Activated naive CD8-positive, alpha-beta T cell treated with anti-CD3 and anti-CD28 coated beads, Interleukin-2, amount 10 ng/mL, durations not matched to agents 7 days and 5 days (primary cell): ENCODE measurements at regions not wholly inside any gene's neighbourhood (a gene's known extent, or its start where the extent isn't known, plus 50 kb on each side); places are given as distances from the start of the nearest gene placed in this dataset.

Experiments used
- ATAC-seq: fragments of 150-1000 bp; cut with Tn5 transposase; one replicate; pipeline ENCODE4 v1.10.0; 2021; ENCODE audit warnings: low read depth, moderate library complexity
- POLR2A ChIA-PET: fragments of 350-600 bp; sonication (Branson Sonifier 250); formaldehyde crosslinking; loops from one replicate; lab custom pipeline; 2021; ENCODE audit warnings: antibody characterized with exemption; lab: Charles Lee
- DNase-seq: peaks from one replicate; pipeline ENCODE4 v3.0.0; 2021
- H3K27ac Mint-ChIP-seq: one replicate; pipeline ENCODE4 v1.8.0; 2022; ENCODE audit warnings: mild to moderate bottlenecking, mixed read lengths
- H3K27me3 Mint-ChIP-seq: one replicate; pipeline ENCODE4 v1.8.0; 2022; ENCODE audit warnings: mild to moderate bottlenecking, moderate library complexity, mixed read lengths
- H3K36me3 Mint-ChIP-seq: one replicate; pipeline ENCODE4 v1.8.0; 2021; ENCODE audit warnings: mild to moderate bottlenecking, mixed read lengths
- H3K4me1 Mint-ChIP-seq: one replicate; pipeline ENCODE4 v1.8.0; 2021; ENCODE audit warnings: mixed read lengths
- H3K4me3 Mint-ChIP-seq: one replicate; pipeline ENCODE4 v1.8.0; 2022; ENCODE audit warnings: mild to moderate bottlenecking, moderate library complexity, mixed read lengths
- H3K9me3 Mint-ChIP-seq: one replicate; pipeline ENCODE4 v1.8.0; 2021; ENCODE audit warnings: mixed read lengths

DNA sequence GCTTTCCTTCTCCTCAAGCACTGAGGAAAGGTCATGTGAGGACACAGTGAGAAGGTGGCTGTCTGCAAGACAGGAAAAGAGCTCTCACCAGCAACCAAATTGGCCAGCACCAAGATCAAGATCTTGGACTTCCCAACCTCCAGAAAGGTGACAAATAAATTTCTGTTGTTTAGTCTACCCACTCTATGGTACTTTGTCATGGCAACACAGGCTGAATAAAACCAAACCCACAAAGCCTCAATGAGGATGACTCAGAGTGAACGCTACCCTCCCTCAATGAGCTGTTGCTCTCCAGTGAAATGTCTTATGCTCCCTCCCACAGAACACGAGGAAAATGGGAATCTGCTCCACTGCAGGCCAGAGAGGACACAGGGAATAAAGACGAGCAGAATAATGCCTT, 244.1 kb downstream of the RAB28 start:
- no peak overlapping the region for H3K27ac Mint-ChIP-seq
- H3K36me3 Mint-ChIP-seq, result no peaks in the 10 kb centered on the region
- H3K4me3 Mint-ChIP-seq, result no peak overlapping the region
- peaks cover 2% of the 10 kb centered on the region for H3K4me1 Mint-ChIP-seq
- no peaks in the 10 kb centered on the region for H3K27me3 Mint-ChIP-seq
- peaks cover 2% of the 10 kb centered on the region for H3K9me3 Mint-ChIP-seq
- POLR2A ChIA-PET, result no interaction called here
- ATAC-seq (no peak), DNase-seq (no peak)

DNA sequence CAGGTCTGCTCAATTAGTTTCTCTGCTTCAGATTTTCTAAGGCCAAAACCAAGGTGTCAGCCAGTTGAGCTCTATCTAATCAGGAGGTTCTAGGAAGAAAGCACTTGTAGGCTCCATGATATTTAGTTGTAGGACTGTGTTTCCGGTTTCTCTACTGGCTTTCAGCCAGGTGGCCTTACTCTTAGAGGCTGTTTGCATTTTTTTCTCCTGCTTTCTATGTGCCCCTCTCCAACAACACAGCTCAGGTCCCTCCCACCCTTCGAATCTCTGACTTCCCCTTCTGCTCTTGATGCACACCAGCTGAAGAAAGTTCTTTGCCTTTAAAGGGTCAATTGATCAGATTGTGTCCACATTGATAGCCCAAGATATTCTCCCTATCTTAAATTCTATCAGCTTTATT, 245.2 kb downstream of the RAB28 start:
- DNase-seq, result no peak
- Mint-ChIP-seq H3K27me3 (no peaks in the 10 kb centered on the region), H3K4me3 (no peak overlapping the region), H3K9me3 (peaks cover 2% of the 10 kb centered on the region), H3K36me3 (no peaks in the 10 kb centered on the region), H3K4me1 (peaks cover 2% of the 10 kb centered on the region), H3K27ac (no peak overlapping the region)
- ATAC-seq, result no peak
- POLR2A ChIA-PET, result no interaction called here

DNA sequence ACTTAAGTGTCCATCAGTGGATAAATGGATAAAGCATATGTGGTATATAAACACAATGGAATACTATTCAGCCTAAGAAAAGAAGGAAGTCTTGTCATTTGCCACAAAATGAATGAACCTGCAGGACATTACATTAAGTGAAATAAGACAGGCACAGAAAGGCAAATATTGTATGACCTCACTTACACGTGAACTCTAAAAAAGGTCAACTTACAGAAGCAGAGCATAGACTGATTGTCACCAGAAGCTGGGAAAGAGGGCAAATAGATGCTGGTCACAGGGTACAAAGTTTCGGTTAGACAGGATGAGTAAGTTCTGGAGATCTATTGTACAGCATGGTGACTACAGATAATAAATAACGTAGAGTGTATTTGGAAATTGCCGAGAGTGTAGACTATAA, 247.7 kb downstream of the RAB28 start:
- H3K36me3 Mint-ChIP-seq, result no peaks in the 10 kb centered on the region
- H3K9me3 Mint-ChIP-seq, result peaks cover 4% of the 10 kb centered on the region
- peaks cover 2% of the 10 kb centered on the region for H3K4me1 Mint-ChIP-seq
- DNase-seq (no peak), ATAC-seq (no peak)
- POLR2A ChIA-PET, result no interaction called here
- H3K27ac Mint-ChIP-seq, result no peak overlapping the region
- no peaks in the 10 kb centered on the region for H3K27me3 Mint-ChIP-seq
- H3K4me3 Mint-ChIP-seq, result no peak overlapping the region

DNA sequence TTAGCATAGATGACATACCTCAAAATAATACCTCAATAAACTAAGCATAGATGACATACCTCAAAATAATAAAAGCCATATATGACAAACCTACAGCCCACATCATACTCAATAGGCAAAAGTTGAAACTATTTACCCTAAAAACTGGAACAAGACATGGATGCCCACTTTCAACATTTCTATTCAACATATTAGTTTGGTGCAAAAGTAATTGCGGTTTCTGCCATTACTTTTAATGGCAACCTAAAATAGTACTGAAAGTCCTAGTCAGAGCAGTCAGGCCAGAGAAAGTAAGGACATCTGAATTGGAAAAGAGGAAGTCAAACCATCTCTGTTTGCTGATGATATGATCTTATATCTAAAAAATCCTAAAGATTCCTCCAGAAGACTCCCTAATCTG, 250.4 kb downstream of the RAB28 start:
- POLR2A ChIA-PET, result no interaction called here
- peaks cover 8% of the 10 kb centered on the region for H3K9me3 Mint-ChIP-seq
- no peak for ATAC-seq

DNA sequence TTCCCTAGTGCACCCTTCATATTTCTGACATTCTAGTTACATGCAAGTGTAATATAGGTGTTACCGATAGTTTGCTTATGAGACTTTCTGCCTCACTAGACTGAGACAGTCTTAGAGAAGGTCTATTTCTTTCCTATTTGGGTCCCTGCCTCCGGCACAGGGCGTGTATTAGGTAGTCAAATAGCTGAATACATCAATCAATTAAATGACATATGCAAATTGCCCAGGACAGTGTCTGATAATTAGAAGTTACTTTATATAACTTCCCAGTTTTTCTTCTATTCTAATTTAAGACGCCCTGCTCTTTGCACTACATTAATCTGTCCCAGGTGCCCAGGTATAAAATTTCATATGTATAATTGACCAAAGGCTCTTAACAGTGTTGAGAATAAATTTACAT, 264.2 kb downstream of the RAB28 start:
- no peak overlapping the region for H3K27ac Mint-ChIP-seq
- H3K9me3 Mint-ChIP-seq, result peaks cover 5% of the 10 kb centered on the region
- H3K36me3 Mint-ChIP-seq, result no peaks in the 10 kb centered on the region
- DNase-seq (no peak), ATAC-seq (no peak)
- H3K4me3 Mint-ChIP-seq, result no peak overlapping the region
- no peaks in the 10 kb centered on the region for H3K27me3 Mint-ChIP-seq
- POLR2A ChIA-PET, result no interaction called here
- no peaks in the 10 kb centered on the region for H3K4me1 Mint-ChIP-seq

More for the DNA sequence above, 250.4 kb downstream of the RAB28 start:
- no peaks in the 10 kb centered on the region for H3K4me1 Mint-ChIP-seq
- H3K27ac Mint-ChIP-seq, result no peak overlapping the region
- no peaks in the 10 kb centered on the region for H3K36me3 Mint-ChIP-seq
- no peaks in the 10 kb centered on the region for H3K27me3 Mint-ChIP-seq
- DNase-seq, result no peak
- no peak overlapping the region for H3K4me3 Mint-ChIP-seq

DNA sequence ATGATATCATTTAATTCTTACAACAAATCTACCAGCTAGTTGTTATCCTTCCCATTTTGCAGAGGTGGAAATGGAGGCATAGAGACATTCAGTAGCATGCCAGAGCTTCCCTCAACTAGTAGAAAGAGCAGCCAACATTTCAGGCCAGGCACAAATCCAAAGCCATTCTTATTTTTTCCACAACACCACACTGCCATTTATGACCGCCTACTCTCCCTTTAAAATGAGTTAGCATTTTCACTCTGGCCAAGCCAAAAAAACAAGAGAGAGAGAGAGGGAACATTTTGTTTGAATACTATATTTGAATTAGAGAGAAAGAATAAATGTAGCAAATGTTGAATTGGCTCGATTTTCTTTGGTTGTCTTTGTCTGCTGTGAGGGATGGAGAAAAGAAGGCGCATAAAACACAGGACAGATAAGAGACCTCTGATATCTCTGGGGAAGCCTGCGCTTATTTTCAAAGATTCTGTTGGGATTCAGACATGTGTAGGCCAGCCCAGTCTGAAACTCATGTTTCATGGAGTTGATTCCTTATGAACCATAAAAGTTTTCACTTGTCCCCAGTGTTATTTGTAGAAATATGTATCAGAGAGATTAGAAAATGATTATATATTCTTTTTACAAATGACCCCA, 265.7 kb downstream of the RAB28 start:
- ATAC-seq (no peak), DNase-seq (no peak)
- Mint-ChIP-seq H3K27me3 (no peaks in the 10 kb centered on the region), H3K4me1 (no peaks in the 10 kb centered on the region), H3K36me3 (no peaks in the 10 kb centered on the region), H3K27ac (no peak overlapping the region), H3K4me3 (no peak overlapping the region), H3K9me3 (peaks cover 5% of the 10 kb centered on the region)
- POLR2A ChIA-PET, result no interaction called here

DNA sequence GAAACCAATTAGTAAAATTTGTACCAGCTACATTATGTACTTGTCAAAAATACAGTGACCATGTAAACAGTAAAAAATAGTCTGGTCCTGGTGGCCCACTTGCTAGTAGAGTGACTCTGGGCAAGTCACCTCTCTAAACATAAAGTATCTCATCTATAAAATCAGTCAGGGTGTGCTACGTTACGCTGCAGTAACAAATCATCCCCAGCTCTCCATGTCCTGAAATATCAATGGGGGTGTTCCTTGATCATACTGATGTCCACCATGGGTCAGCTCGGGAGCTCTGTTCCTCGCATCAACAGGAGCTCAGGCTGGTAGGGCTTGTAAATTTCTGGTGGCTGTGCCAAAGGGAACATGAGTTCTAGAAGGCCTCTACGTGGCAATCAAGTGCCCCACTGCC, 268.6 kb downstream of the RAB28 start:
- Mint-ChIP-seq H3K9me3 (peaks cover 5% of the 10 kb centered on the region), H3K36me3 (no peaks in the 10 kb centered on the region), H3K4me1 (no peaks in the 10 kb centered on the region), H3K27ac (no peak overlapping the region), H3K4me3 (no peak overlapping the region), H3K27me3 (no peaks in the 10 kb centered on the region)
- POLR2A ChIA-PET, result no interaction called here
- DNase-seq, result no peak
- no peak for ATAC-seq

DNA sequence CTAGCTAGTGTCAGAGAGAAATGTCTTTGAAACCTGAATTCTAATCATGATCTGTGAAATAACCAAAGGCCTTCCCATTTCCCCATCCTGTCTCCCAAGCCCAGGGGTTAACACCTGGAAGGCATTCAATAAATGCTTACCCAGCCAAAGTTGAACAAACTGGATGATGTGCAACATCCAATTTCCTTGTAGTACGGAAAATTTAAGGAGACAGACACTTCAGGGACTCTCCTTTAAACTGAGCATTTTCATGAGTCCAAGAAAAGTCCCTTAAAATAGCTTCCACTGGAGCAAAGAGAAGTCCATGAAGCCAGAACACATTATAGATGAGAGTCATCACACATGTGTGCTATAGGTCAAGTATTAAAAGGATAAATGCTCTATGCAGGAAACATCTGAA, 271.2 kb downstream of the RAB28 start:
- POLR2A ChIA-PET, result no interaction called here
- no peak overlapping the region for H3K27ac Mint-ChIP-seq
- no peak for ATAC-seq
- H3K4me3 Mint-ChIP-seq, result no peak overlapping the region
- peaks cover 5% of the 10 kb centered on the region for H3K9me3 Mint-ChIP-seq
- no peak for DNase-seq
- H3K4me1 Mint-ChIP-seq, result no peaks in the 10 kb centered on the region
- no peaks in the 10 kb centered on the region for H3K27me3 Mint-ChIP-seq
- no peaks in the 10 kb centered on the region for H3K36me3 Mint-ChIP-seq

DNA sequence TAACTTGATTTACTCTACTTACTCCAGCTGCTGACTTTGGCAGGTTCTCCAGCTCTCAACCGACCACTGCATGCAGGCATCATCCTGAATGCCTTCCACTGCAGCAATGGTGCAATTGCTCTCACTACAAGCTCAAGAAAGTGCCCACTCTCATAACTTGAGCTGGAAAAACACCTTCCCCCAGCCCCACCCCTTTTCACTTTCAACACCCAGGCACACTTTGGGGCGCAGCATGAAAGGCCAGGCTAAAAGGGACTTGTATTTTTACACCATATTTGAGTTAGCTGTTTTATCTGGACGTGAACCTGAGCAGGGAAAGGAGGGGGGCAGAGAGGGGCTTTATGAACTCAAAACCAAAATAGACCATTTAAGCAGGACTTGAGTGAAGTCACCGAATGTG, 274.5 kb downstream of the RAB28 start:
- H3K4me1 Mint-ChIP-seq, result no peaks in the 10 kb centered on the region
- POLR2A ChIA-PET, result no interaction called here
- ATAC-seq, result no peak
- H3K27me3 Mint-ChIP-seq, result no peaks in the 10 kb centered on the region
- H3K9me3 Mint-ChIP-seq, result no peaks in the 10 kb centered on the region
- H3K4me3 Mint-ChIP-seq, result no peak overlapping the region
- no peak for DNase-seq
- no peak overlapping the region for H3K27ac Mint-ChIP-seq
- H3K36me3 Mint-ChIP-seq, result no peaks in the 10 kb centered on the region

DNA sequence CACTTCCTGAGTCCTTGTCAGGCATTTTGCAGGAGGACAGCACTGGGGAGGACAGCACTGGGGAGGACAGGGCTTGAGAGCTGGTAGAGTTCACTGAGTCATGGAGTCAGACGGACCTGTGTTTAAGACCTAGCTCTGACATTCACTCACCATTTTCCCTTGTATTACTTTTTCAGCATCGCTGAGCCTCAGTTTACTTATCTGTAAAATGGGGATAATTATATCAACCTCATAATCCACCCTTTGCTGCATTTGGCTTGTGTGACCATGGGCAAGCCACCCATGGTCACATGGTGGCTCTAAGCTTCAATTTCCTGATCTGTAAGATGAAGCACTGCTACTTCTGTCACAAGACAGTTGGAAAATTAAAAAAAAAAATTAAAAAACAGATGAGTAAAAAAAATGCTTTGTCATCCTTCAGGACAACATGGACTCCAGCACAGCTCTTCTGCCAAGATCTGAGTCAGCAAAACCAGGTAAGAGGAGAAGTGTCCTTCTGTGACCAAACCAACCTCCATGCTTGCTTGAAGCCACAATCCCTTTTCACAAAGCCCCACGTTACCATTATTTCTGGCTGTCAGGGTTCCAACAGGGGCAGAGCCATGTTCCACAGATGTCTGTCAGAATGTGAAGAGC, 275.5 kb downstream of the RAB28 start:
- H3K27me3 Mint-ChIP-seq, result no peaks in the 10 kb centered on the region
- no peak overlapping the region for H3K27ac Mint-ChIP-seq
- no peak overlapping the region for H3K4me3 Mint-ChIP-seq
- no peaks in the 10 kb centered on the region for H3K4me1 Mint-ChIP-seq
- DNase-seq, result no peak
- POLR2A ChIA-PET, result no interaction called here
- ATAC-seq, result no peak
- no peaks in the 10 kb centered on the region for H3K36me3 Mint-ChIP-seq
- no peaks in the 10 kb centered on the region for H3K9me3 Mint-ChIP-seq

DNA sequence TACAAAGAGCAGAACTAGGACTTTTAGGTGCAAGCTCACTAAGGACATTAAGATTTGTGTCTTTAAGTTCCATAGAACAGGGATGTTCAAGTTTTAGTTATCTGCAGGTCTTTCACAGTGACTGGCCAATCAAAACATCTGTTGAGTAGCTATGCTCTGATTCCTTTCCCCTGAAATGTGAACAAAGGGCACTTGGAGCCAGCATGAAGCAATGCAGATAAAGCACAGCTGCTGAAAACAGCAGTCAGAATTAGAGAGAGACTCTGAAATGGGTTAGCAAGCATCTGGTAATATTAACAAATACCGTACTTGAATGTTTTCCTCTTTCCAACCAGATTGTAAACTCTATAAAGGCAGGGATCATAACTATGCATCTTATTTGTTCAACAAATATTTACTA, 276.9 kb downstream of the RAB28 start:
- Mint-ChIP-seq H3K9me3 (no peaks in the 10 kb centered on the region), H3K36me3 (no peaks in the 10 kb centered on the region), H3K4me1 (no peaks in the 10 kb centered on the region), H3K27me3 (no peaks in the 10 kb centered on the region), H3K27ac (no peak overlapping the region), H3K4me3 (no peak overlapping the region)
- POLR2A ChIA-PET, result no interaction called here
- DNase-seq (no peak), ATAC-seq (no peak)

DNA sequence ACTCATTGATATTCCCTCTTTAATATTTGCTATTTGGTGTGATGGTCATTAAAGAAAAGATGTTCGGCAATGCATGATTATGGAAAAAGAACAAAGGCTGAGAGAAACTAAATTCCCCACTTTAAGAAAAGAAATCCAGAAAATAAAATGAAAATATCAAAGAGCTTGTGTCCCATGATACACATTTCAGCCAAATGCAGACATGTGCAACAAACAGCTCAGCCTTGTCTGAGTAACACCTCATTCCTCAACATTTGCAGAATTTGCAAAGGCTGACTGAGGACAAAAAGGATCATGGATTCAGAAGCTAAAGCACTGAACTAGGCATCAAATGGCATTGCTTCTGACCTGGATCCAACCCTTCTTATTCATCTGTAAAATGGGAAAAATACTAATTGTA, 281.0 kb downstream of the RAB28 start:
- no peak for DNase-seq
- no peaks in the 10 kb centered on the region for H3K36me3 Mint-ChIP-seq
- no peaks in the 10 kb centered on the region for H3K27me3 Mint-ChIP-seq
- H3K4me1 Mint-ChIP-seq, result no peaks in the 10 kb centered on the region
- peaks cover 1% of the 10 kb centered on the region for H3K9me3 Mint-ChIP-seq
- POLR2A ChIA-PET, result no interaction called here
- no peak for ATAC-seq
- H3K4me3 Mint-ChIP-seq, result no peak overlapping the region
- H3K27ac Mint-ChIP-seq, result no peak overlapping the region

DNA sequence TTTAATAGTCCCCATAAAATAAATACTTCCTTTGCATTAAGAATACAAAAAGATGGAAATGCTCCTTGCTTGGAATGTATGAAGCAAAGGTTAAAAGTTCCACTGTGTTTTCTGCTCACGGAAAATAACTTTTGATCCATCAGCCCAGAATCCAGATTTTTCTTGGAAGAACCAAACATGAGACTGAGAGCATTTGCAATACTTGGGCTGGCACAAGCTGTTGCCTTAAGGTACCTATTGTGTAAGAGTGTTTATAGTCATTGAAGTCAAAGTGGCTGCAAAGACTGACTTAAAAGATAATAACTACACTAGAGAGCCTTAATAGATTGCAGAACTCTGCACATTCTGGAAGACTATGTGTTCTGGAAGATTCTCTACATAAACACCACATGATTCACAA, 281.4 kb downstream of the RAB28 start:
- H3K4me1 Mint-ChIP-seq, result no peaks in the 10 kb centered on the region
- H3K36me3 Mint-ChIP-seq, result no peaks in the 10 kb centered on the region
- no peaks in the 10 kb centered on the region for H3K27me3 Mint-ChIP-seq
- POLR2A ChIA-PET, result no interaction called here
- no peak overlapping the region for H3K27ac Mint-ChIP-seq
- DNase-seq (no peak), ATAC-seq (no peak)
- no peak overlapping the region for H3K4me3 Mint-ChIP-seq
- peaks cover 1% of the 10 kb centered on the region for H3K9me3 Mint-ChIP-seq

DNA sequence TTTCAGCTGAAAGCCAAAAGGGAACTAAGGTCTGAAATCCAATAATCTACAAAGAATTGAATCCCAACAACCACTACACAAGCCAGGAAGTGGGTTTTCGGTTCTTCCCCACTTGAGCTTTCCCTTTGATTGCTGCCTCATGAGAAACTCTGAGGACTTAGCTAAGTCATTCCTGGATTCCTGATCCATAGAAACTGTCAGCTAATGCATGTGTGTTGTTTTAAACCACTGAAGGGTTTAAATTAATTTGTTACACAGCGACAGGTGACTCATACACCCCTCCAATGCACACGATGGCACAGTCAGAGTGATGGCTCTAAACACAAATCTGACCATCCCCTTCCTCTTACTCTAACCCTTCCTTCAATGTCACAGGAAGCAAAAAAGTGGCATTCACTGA, 282.9 kb downstream of the RAB28 start:
- ATAC-seq, result no peak
- Mint-ChIP-seq H3K36me3 (no peaks in the 10 kb centered on the region), H3K4me1 (no peaks in the 10 kb centered on the region), H3K27ac (no peak overlapping the region), H3K27me3 (no peaks in the 10 kb centered on the region), H3K4me3 (no peak overlapping the region), H3K9me3 (peaks cover 1% of the 10 kb centered on the region)
- POLR2A ChIA-PET, result no interaction called here
- DNase-seq, result no peak
